Lower leg skin (tissue), 4 donors: ENCODE measurements at regions not wholly inside any gene's neighbourhood (a gene's known extent, or its start where the extent isn't known, plus 50 kb on each side); places are given as distances from the start of the nearest gene placed in this dataset.

ENCODE experiments used
- DNase-seq, 2 donors: peaks; one replicate each; pipeline ENCODE4 v3.0.0-alpha.2; 2019; ENCODE audit warnings: low spot score in 2 of 2
- H3K4me3 ChIP-seq: fragments of 200-600 bp; sonication (generic); 2 replicates; pipeline ENCODE4 v1.5.1; 2017; ENCODE audit warnings: mild to moderate bottlenecking, low read depth; ENCODE audit not compliant: poor library complexity, severe bottlenecking
- CTCF ChIP-seq, 3 donors: fragments of 450-650 bp; IDR thresholded peaks; one replicate each; pipeline ENCODE4 v1.5.1; 2016; ENCODE audit warnings: antibody characterized with exemption in 3 of 3, mild to moderate bottlenecking in 3 of 3, moderate library complexity in 2 of 3
- POLR2A ChIP-seq, 2 donors: fragments of 450-650 bp; IDR thresholded peaks; one replicate each; pipeline ENCODE4 v1.6.1; 2016 to 2017; ENCODE audit warnings: antibody characterized with exemption in 2 of 2, mild to moderate bottlenecking in 1 of 2, moderate library complexity in 1 of 2
- WGBS, 2 donors: methylation state at CpG; one replicate each; pipeline ENCODE4 v1.1.5; 2018; 5-methylcytosine and 5-hydroxymethylcytosine counted together
- intact Hi-C: fragments of 100-400 bp; cut with DNase I; formaldehyde crosslinking; loops from one replicate; pipeline ENCODE4 v1.15.0; 2023; ENCODE audit warnings: low total_unique reads

GRCh38 chr2:163475815-163476214 is 260.0 kb downstream of the FIGN start:
- WGBS, 2 donors = 91% methylated on average over 3 of the region's 3 CpGs

GRCh38 chr2:163474889-163475288 is 260.9 kb downstream of the FIGN start:
- H3K4me3 ChIP-seq = no peak overlapping the region
- intact Hi-C loops = no loop called here
- DNase-seq = no peak
- TF ChIP-seq POLR2A (IDR thresholded peaks at IDR 0.05) = no peak
- TF ChIP-seq CTCF (IDR thresholded peaks at IDR 0.05) = no peak
- 84 to 86% methylated on average over 4 of the region's 4 CpGs for WGBS, 2 donors

More at GRCh38 chr2:163475815-163476214, 260.0 kb downstream of the FIGN start:
- DNase-seq = no peak
- intact Hi-C loops = no loop called here
- TF ChIP-seq POLR2A (IDR thresholded peaks at IDR 0.05) (no peak), CTCF (IDR thresholded peaks at IDR 0.05) (no peak)
- H3K4me3 ChIP-seq = no peak overlapping the region

- intact Hi-C loops = no loop called here
- no peak overlapping the region for H3K4me3 ChIP-seq
- DNase-seq = no peak
- no peak for TF ChIP-seq POLR2A (IDR thresholded peaks at IDR 0.05)
- no peak for TF ChIP-seq CTCF (IDR thresholded peaks at IDR 0.05)
- WGBS, 2 donors = 85 to 86% methylated on average over 4 of the region's 4 CpGs
Measured at GRCh38 chr2:163474319-163474744, 261.5 kb downstream of the FIGN start.

GRCh38 chr2:163471947-163472346 is 263.9 kb downstream of the FIGN start:
- no peak overlapping the region for H3K4me3 ChIP-seq
- TF ChIP-seq CTCF (IDR thresholded peaks at IDR 0.05) = no peak
- TF ChIP-seq POLR2A (IDR thresholded peaks at IDR 0.05) = no peak
- DNase-seq = no peak
- WGBS, 2 donors = 13 to 22% methylated on average over 1 of the region's 1 CpG
- intact Hi-C loops = no loop called here

GRCh38 chr2:163469561-163469962 is 266.2 kb downstream of the FIGN start:
- H3K4me3 ChIP-seq = no peak overlapping the region
- TF ChIP-seq POLR2A (IDR thresholded peaks at IDR 0.05) (no peak), CTCF (IDR thresholded peaks at IDR 0.05) (no peak)
- WGBS, 2 donors = 29 to 34% methylated on average over 3 of the region's 3 CpGs
- no peak for DNase-seq
- intact Hi-C loops = loop anchor here (10.0 kb wide), 1 partner anchor 1765 kb away; no protein-coding TSS in a partner anchor

- TF ChIP-seq CTCF (IDR thresholded peaks at IDR 0.05) = no peak
- no peak for TF ChIP-seq POLR2A (IDR thresholded peaks at IDR 0.05)
- 71 to 78% methylated on average over 10 of the region's 10 CpGs for WGBS, 2 donors
- no peak overlapping the region for H3K4me3 ChIP-seq
- DNase-seq = no peak
- intact Hi-C loops = loop anchor here (10.0 kb wide), 1 partner anchor 1762 kb away; no protein-coding TSS in a partner anchor
Measured at GRCh38 chr2:163467251-163467630, 268.6 kb downstream of the FIGN start.
